Upper lobe of right lung (tissue), 1 donor: ENCODE measurements at regions not wholly inside any gene's neighbourhood (a gene's known extent, or its start where the extent isn't known, plus 50 kb on each side); places are given as distances from the start of the nearest gene placed in this dataset.

Experiments
- ATAC-seq: fragments of 200-7000 bp; cut with Tn5 transposase; one replicate; pipeline ENCODE4 v1.9.1; 2020; ENCODE audit warnings: mild to moderate bottlenecking, moderate library complexity
- DNase-seq: peaks from one replicate; pipeline ENCODE4 v3.0.0-alpha.2; 2020
- H3K27ac ChIP-seq: fragments of 200-600 bp; one replicate; pipeline ENCODE4 v1.8.0; 2022
- H3K27me3 ChIP-seq: fragments of 200-600 bp; one replicate; pipeline ENCODE4 v1.8.0; 2022; ENCODE audit warnings: mild to moderate bottlenecking
- H3K36me3 ChIP-seq: fragments of 200-600 bp; one replicate; pipeline ENCODE4 v1.8.0; 2022
- H3K4me1 ChIP-seq: fragments of 200-600 bp; one replicate; pipeline ENCODE4 v1.8.0; 2022
- H3K4me3 ChIP-seq: fragments of 200-600 bp; one replicate; pipeline ENCODE4 v1.8.0; 2022; ENCODE audit warnings: mild to moderate bottlenecking
- H3K9me3 ChIP-seq: fragments of 200-600 bp; one replicate; pipeline ENCODE4 v1.8.0; 2022
- CTCF ChIP-seq: fragments of 200-600 bp; IDR thresholded peaks from one replicate; pipeline ENCODE4 v1.8.0; 2022; ENCODE audit warnings: antibody characterized with exemption
- intact Hi-C: fragments of 100-400 bp; cut with DNase I; formaldehyde crosslinking; loops from one replicate; pipeline ENCODE4 v1.11.0; 2022
- donor health status: DM: no; HTN: yes; CAD: no; lungs with severe emphysema.

GRCh38 chr2:144235050-144235449 lies 284.9 kb downstream of the ZEB2 start:
- H3K4me3 ChIP-seq, result no peak overlapping the region
- no peak for TF ChIP-seq CTCF
- intact Hi-C loops, result no loop called here
- H3K9me3 ChIP-seq, result no peaks in the 10 kb centered on the region
- H3K4me1 ChIP-seq, result peaks cover 10% of the 10 kb centered on the region
- DNase-seq (no peak), ATAC-seq (no peak)
- no peaks in the 10 kb centered on the region for H3K27me3 ChIP-seq
- no peak overlapping the region for H3K27ac ChIP-seq
- no peaks in the 10 kb centered on the region for H3K36me3 ChIP-seq

- Histone ChIP-seq H3K27me3 (no peaks in the 10 kb centered on the region), H3K36me3 (no peaks in the 10 kb centered on the region), H3K4me3 (no peak overlapping the region), H3K4me1 (peaks cover 10% of the 10 kb centered on the region), H3K9me3 (no peaks in the 10 kb centered on the region), H3K27ac (no peak overlapping the region)
- intact Hi-C loops, result no loop called here
- TF ChIP-seq CTCF, result no peak
- ATAC-seq (no peak), DNase-seq (no peak)
Measured at GRCh38 chr2:144234542-144234871, 285.4 kb downstream of the ZEB2 start.

- Histone ChIP-seq H3K36me3 (no peaks in the 10 kb centered on the region), H3K27me3 (no peaks in the 10 kb centered on the region), H3K4me1 (peaks cover 10% of the 10 kb centered on the region), H3K27ac (no peak overlapping the region), H3K9me3 (no peaks in the 10 kb centered on the region), H3K4me3 (no peak overlapping the region)
- intact Hi-C loops, result no loop called here
- no peak for ATAC-seq
- DNase-seq, result no peak
- no peak for TF ChIP-seq CTCF
Measured at GRCh38 chr2:144233733-144234541, 286.0 kb downstream of the ZEB2 start.

- H3K36me3 ChIP-seq, result no peaks in the 10 kb centered on the region
- no peaks in the 10 kb centered on the region for H3K9me3 ChIP-seq
- intact Hi-C loops, result no loop called here
- DNase-seq (no peak), ATAC-seq (no peak)
- no peaks in the 10 kb centered on the region for H3K27me3 ChIP-seq
- peaks cover 10% of the 10 kb centered on the region for H3K4me1 ChIP-seq
- no peak overlapping the region for H3K27ac ChIP-seq
- no peak for TF ChIP-seq CTCF
- no peak overlapping the region for H3K4me3 ChIP-seq
Measured at GRCh38 chr2:144233317-144233716, 286.6 kb downstream of the ZEB2 start.

- Histone ChIP-seq H3K9me3 (no peaks in the 10 kb centered on the region), H3K4me3 (no peak overlapping the region), H3K27ac (no peak overlapping the region), H3K36me3 (no peaks in the 10 kb centered on the region), H3K4me1 (peaks cover 5% of the 10 kb centered on the region), H3K27me3 (no peaks in the 10 kb centered on the region)
- intact Hi-C loops, result no loop called here
- ATAC-seq (no peak), DNase-seq (no peak)
- TF ChIP-seq CTCF, result no peak
Measured at GRCh38 chr2:144230448-144231085, 289.4 kb downstream of the ZEB2 start.
